ENCODE measurements at regions not wholly inside any gene's neighbourhood (a gene's known extent, or its start where the extent isn't known, plus 50 kb on each side); places are given as distances from the start of the nearest gene placed in this dataset.
"Not testable (repeated sequence)": the region's sequence is repeated elsewhere in the genome, so short reads cannot be mapped to it uniquely, and the experiment has no call there.

- TF ChIP-seq POLR2A (IDR thresholded peaks at IDR 0.05; ENCODE audit: borderline replicate concordance, extremely low read depth, insufficient read depth, insufficient read length); POLR2AphosphoS5 (IDR thresholded peaks at IDR 0.05; ENCODE audit: low read depth, low read length); CTCF (IDR thresholded peaks at IDR 0.05 in 2 of 3, conservative IDR thresholded peaks at IDR 0.05 in 1 of 3; ENCODE audit: borderline replicate concordance in 1 of 3, insufficient read depth in 1 of 3, low read depth in 2 of 3, low read length in 2 of 3); EZH2 (IDR thresholded peaks at IDR 0.05); CBX3 (IDR thresholded peaks at IDR 0.05; ENCODE audit: low read depth): not testable (repeated sequence)
These were observed 81.6 kb upstream of the FGF3 start for GRCh38 chr11:69900822-69901302.

Data from HCT116 (cell line).